ENCODE measurements at regions not wholly inside any gene's neighbourhood (a gene's known extent, or its start where the extent isn't known, plus 50 kb on each side); places are given as distances from the start of the nearest gene placed in this dataset.
"Not testable (repeated sequence)": the region's sequence is repeated elsewhere in the genome, so short reads cannot be mapped to it uniquely, and the experiment has no call there.

GRCh38 chr6:150503041-150503440 is 96.6 kb upstream of the PLEKHG1 start:
- Histone ChIP-seq H2AFZ (ENCODE audit: insufficient read depth, low read depth, low read length, poor library complexity, severe bottlenecking) (no peak overlapping the region), H3K4me3 (ENCODE audit: control extremely low read depth in 1 of 5, extremely low read depth in 1 of 5, insufficient read depth in 1 of 5, low read depth in 2 of 5, low read length in 4 of 5) (no peak overlapping the region), H3K27ac (ENCODE audit: low read length in 2 of 2) (no peak overlapping the region), H3K36me3 (replicated peaks in 1 of 2; ENCODE audit: control extremely low read depth in 1 of 2, control insufficient read depth in 1 of 2, extremely low read depth in 1 of 2, insufficient read depth in 2 of 2, low read length in 1 of 2) (no peaks in the 10 kb centered on the region), H3K9ac (ENCODE audit: low read length) (no peak overlapping the region), H3K27me3 (replicated peaks in 1 of 4; ENCODE audit: control extremely low read depth in 1 of 4, control insufficient read depth in 3 of 4, insufficient read depth in 4 of 4, low read length in 3 of 4) (peaks cover 0 to 6% (median 0%) of the 10 kb centered on the region in 4 experiments), H3K79me2 (ENCODE audit: control insufficient read depth, insufficient read depth, low read length) (no peaks in the 10 kb centered on the region), H3K9me3 (ENCODE audit: control extremely low read depth in 1 of 3, control insufficient read depth in 2 of 3, insufficient read depth in 1 of 3, low read length in 2 of 3) (no peaks in the 10 kb centered on the region), H4K20me1 (ENCODE audit: control insufficient read depth, insufficient read depth, low read length, poor library complexity, severe bottlenecking) (no peaks in the 10 kb centered on the region), H3K4me2 (replicated peaks; ENCODE audit: low read depth, low read length, poor library complexity, severe bottlenecking) (no peak overlapping the region), H3K4me1 (ENCODE audit: control insufficient read depth in 2 of 2, insufficient read depth in 2 of 2, low read length in 2 of 2) (no peaks in the 10 kb centered on the region)
- ChIA-PET POLR2A (no interaction called here), CTCF (no interaction called here)
- DNase-seq (no peak), ATAC-seq (ENCODE audit: low read depth) (no peak)
- Mint-ChIP-seq H3K4me3 (no peak overlapping the region), H3K27me3 (peaks cover 9% of the 10 kb centered on the region), H3K4me1 (no peaks in the 10 kb centered on the region), H3K27ac (no peak overlapping the region), H3K9me3 (ENCODE audit: insufficient read depth) (no peaks in the 10 kb centered on the region)
- intact Hi-C loops (cut with micrococcal nuclease): no loop called here
- TF ChIP-seq, protein P1, sequence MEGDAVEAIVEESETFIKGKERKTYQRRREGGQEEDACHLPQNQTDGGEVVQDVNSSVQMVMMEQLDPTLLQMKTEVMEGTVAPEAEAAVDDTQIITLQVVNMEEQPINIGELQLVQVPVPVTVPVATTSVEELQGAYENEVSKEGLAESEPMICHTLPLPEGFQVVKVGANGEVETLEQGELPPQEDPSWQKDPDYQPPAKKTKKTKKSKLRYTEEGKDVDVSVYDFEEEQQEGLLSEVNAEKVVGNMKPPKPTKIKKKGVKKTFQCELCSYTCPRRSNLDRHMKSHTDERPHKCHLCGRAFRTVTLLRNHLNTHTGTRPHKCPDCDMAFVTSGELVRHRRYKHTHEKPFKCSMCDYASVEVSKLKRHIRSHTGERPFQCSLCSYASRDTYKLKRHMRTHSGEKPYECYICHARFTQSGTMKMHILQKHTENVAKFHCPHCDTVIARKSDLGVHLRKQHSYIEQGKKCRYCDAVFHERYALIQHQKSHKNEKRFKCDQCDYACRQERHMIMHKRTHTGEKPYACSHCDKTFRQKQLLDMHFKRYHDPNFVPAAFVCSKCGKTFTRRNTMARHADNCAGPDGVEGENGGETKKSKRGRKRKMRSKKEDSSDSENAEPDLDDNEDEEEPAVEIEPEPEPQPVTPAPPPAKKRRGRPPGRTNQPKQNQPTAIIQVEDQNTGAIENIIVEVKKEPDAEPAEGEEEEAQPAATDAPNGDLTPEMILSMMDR (IDR thresholded peaks at IDR 0.05): no peak
- no peak for TF ChIP-seq EZH2 (IDR thresholded peaks at IDR 0.05; ENCODE audit: borderline replicate concordance, insufficient read depth, low read depth, low read length, poor library complexity, severe bottlenecking)
- no CpG with 5 or more reads among the region's 1 CpG for WGBS (ENCODE audit: insufficient coverage)

DNA sequence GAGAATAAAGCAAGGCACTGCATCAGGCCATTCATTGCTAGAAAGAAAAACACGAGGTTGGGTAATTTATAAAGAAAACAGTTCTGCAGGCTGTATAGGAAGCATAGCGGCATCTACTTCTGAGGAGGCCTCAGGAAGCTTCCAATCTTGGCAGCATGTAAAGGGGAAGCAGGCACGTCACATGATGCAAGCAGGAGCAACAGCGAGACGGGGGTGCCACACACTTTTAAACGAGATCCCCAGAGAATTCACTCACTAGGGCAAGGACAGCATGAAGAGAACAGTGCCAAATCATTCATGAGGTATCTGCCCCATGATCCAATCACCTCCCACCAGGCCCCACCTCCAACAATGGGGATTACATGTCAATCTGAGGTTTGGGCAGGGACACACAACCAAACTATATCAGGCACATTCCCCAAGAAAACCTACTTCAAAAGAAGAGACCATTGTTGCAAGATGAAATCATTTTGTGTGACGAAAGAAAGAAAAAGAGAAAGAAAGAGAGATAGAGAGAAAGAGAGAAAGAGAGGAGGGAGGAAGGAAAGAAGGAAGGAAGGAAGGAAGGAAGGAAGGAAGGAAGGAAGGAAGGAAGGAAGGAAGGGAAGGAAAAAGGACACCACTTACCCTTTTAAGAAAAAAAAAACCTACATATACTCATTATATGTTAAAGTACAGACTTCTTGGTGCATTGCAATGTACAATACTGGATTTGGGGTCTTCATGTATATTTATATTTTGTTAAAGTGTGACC is 95.9 kb upstream of the PLEKHG1 start:
- Mint-ChIP-seq H3K9me3 (ENCODE audit: insufficient read depth) (no peaks in the 10 kb centered on the region), H3K4me1 (no peaks in the 10 kb centered on the region), H3K27ac (no peak overlapping the region), H3K27me3 (peaks cover 9% of the 10 kb centered on the region), H3K4me3 (no peak overlapping the region)
- intact Hi-C loops (cut with micrococcal nuclease): no loop called here
- H3K79me2 ChIP-seq (ENCODE audit: control insufficient read depth, insufficient read depth, low read length): no peaks in the 10 kb centered on the region
- ATAC-seq (ENCODE audit: low read depth) (no peak), DNase-seq (no peak)
- no peak for TF ChIP-seq EZH2 (IDR thresholded peaks at IDR 0.05; ENCODE audit: borderline replicate concordance, insufficient read depth, low read depth, low read length, poor library complexity, severe bottlenecking)
- TF ChIP-seq, protein P1 (IDR thresholded peaks at IDR 0.05): no peak
- 75% methylated on average over 6 of the region's 7 CpGs for WGBS (ENCODE audit: insufficient coverage)
- no peak overlapping the region for H3K27ac ChIP-seq (ENCODE audit: low read length in 2 of 2)
- no peak overlapping the region for H3K4me3 ChIP-seq (ENCODE audit: control extremely low read depth in 1 of 5, extremely low read depth in 1 of 5, insufficient read depth in 1 of 5, low read depth in 2 of 5, low read length in 4 of 5)
- no peaks in the 10 kb centered on the region for H3K9me3 ChIP-seq (ENCODE audit: control extremely low read depth in 1 of 3, control insufficient read depth in 2 of 3, insufficient read depth in 1 of 3, low read length in 2 of 3)
- CTCF ChIA-PET: no interaction called here
- H3K9ac ChIP-seq (ENCODE audit: low read length): no peak overlapping the region
- no peak overlapping the region for H3K4me2 ChIP-seq (replicated peaks; ENCODE audit: low read depth, low read length, poor library complexity, severe bottlenecking)
- no peaks in the 10 kb centered on the region for H4K20me1 ChIP-seq (ENCODE audit: control insufficient read depth, insufficient read depth, low read length, poor library complexity, severe bottlenecking)
- POLR2A ChIA-PET: no interaction called here
- H3K27me3 ChIP-seq (replicated peaks in 1 of 4; ENCODE audit: control extremely low read depth in 1 of 4, control insufficient read depth in 3 of 4, insufficient read depth in 4 of 4, low read length in 3 of 4): peaks cover 0 to 3% (median 0%) of the 10 kb centered on the region in 4 experiments
- no peaks in the 10 kb centered on the region for H3K36me3 ChIP-seq (replicated peaks in 1 of 2; ENCODE audit: control extremely low read depth in 1 of 2, control insufficient read depth in 1 of 2, extremely low read depth in 1 of 2, insufficient read depth in 2 of 2, low read length in 1 of 2)
- H3K4me1 ChIP-seq (ENCODE audit: control insufficient read depth in 2 of 2, insufficient read depth in 2 of 2, low read length in 2 of 2): no peaks in the 10 kb centered on the region
- no peak overlapping the region for H2AFZ ChIP-seq (ENCODE audit: insufficient read depth, low read depth, low read length, poor library complexity, severe bottlenecking)

GRCh38 chr6:150507361-150507760 is 92.3 kb upstream of the PLEKHG1 start:
- DNase-seq; H2AFZ ChIP-seq (ENCODE audit: insufficient read depth, low read depth, low read length, poor library complexity, severe bottlenecking); H3K27me3 Mint-ChIP-seq; ATAC-seq (ENCODE audit: low read depth); intact Hi-C loops (cut with micrococcal nuclease); H3K4me1 Mint-ChIP-seq; H3K27me3 ChIP-seq (replicated peaks in 1 of 4; ENCODE audit: control extremely low read depth in 1 of 4, control insufficient read depth in 3 of 4, insufficient read depth in 4 of 4, low read length in 3 of 4); H3K4me3 ChIP-seq (ENCODE audit: control extremely low read depth in 1 of 5, extremely low read depth in 1 of 5, insufficient read depth in 1 of 5, low read depth in 2 of 5, low read length in 4 of 5); H3K27ac ChIP-seq (ENCODE audit: low read length in 2 of 2); H3K4me3 Mint-ChIP-seq; H3K9me3 ChIP-seq (ENCODE audit: control extremely low read depth in 1 of 3, control insufficient read depth in 2 of 3, insufficient read depth in 1 of 3, low read length in 2 of 3); H3K4me1 ChIP-seq (ENCODE audit: control insufficient read depth in 2 of 2, insufficient read depth in 2 of 2, low read length in 2 of 2); H3K9me3 Mint-ChIP-seq (ENCODE audit: insufficient read depth); H4K20me1 ChIP-seq (ENCODE audit: control insufficient read depth, insufficient read depth, low read length, poor library complexity, severe bottlenecking); H3K9ac ChIP-seq (ENCODE audit: low read length); H3K4me2 ChIP-seq (replicated peaks; ENCODE audit: low read depth, low read length, poor library complexity, severe bottlenecking); CTCF ChIA-PET; H3K79me2 ChIP-seq (ENCODE audit: control insufficient read depth, insufficient read depth, low read length); H3K27ac Mint-ChIP-seq; H3K36me3 ChIP-seq (replicated peaks in 1 of 2; ENCODE audit: control extremely low read depth in 1 of 2, control insufficient read depth in 1 of 2, extremely low read depth in 1 of 2, insufficient read depth in 2 of 2, low read length in 1 of 2): not testable (repeated sequence)
- POLR2A ChIA-PET: interaction anchor here (0.6 kb wide), 1 partner anchor 36 kb away, joined by 6 read pairs; no protein-coding TSS in a partner anchor
- WGBS (ENCODE audit: insufficient coverage): 96% methylated on average over 21 of the region's 35 CpGs

Data from B cell (primary cell).